HL-60 (cell line): ENCODE measurements at regions not wholly inside any gene's neighbourhood (a gene's known extent, or its start where the extent isn't known, plus 50 kb on each side); places are given as distances from the start of the nearest gene placed in this dataset.

Experiments
- DNase-seq, 2 experiments: peaks; one replicate each; pipeline ENCODE4 v3.0.0-alpha.2; 2010 to 2020; ENCODE audit warnings: low read depth in 1 of 2, low spot score in 1 of 2
- H3K27ac ChIP-seq: fragments of 250-450 bp; sonication (Bioruptor Pico); replicated peaks from 2 replicates; pipeline ENCODE4 v1.5.1; 2020; ENCODE audit warnings: mild to moderate bottlenecking, moderate library complexity
- H3K27me3 ChIP-seq: fragments of 250-450 bp; sonication (Bioruptor Pico); 2 replicates; pipeline ENCODE4 v1.5.1; 2021; ENCODE audit warnings: mild to moderate bottlenecking, moderate library complexity; ENCODE audit not compliant: insufficient read depth, poor library complexity, severe bottlenecking
- H3K4me3 ChIP-seq: replicated peaks from 2 replicates; pipeline ENCODE4 v1.5.1; 2011; ENCODE audit warnings: mild to moderate bottlenecking, control low read depth, low read length; ENCODE audit not compliant: insufficient read depth
- GABPA ChIP-seq: IDR thresholded peaks from 2 replicates; pipeline ENCODE4 v1.6.1; 2012; ENCODE audit warnings: low read depth
- POLR2AphosphoS5 ChIP-seq: IDR thresholded peaks from 2 replicates; pipeline ENCODE4 v1.6.1; 2012; ENCODE audit warnings: low read depth
- SPI1 ChIP-seq: IDR thresholded peaks from 2 replicates; pipeline ENCODE4 v1.6.1; 2012; ENCODE audit warnings: low read depth, mild to moderate bottlenecking, borderline replicate concordance
- TF ChIP-seq, protein P1 (sequence below): IDR thresholded peaks from 2 replicates; pipeline ENCODE4 v1.6.1; 2012; ENCODE audit warnings: low read depth; ENCODE audit not compliant: insufficient replicate concordance
- TF ChIP-seq, protein P2 (sequence below): IDR thresholded peaks from one replicate; pipeline ENCODE4 v1.5.1; 2011; ENCODE audit warnings: low read length, control low read depth, inconsistent platforms; ENCODE audit not compliant: insufficient read depth

DNA sequence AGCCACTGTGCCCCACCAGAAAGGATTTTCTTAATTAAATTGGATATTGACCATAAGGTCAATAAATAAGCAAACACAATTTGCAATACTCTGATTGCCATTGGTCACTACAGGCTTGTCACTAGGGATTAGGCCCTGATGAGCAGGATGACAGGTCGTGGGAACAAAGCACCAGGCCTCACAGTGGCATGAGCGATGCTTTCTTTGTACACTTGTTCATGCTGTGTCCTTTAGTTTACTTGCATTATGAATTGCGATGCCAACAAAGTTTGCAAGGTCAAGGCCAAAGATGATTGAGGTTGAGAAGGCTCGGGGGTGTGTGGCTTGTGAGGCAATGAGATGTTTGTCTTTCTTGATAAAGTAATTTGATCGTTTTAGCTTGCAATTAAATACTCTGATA, 136.0 kb downstream of the TTC8 start:
- Histone ChIP-seq H3K27ac (no peak overlapping the region), H3K4me3 (no peak overlapping the region), H3K27me3 (no peaks in the 10 kb centered on the region)
- no peak for DNase-seq
- TF ChIP-seq GABPA = no peak
- TF ChIP-seq, protein P1, sequence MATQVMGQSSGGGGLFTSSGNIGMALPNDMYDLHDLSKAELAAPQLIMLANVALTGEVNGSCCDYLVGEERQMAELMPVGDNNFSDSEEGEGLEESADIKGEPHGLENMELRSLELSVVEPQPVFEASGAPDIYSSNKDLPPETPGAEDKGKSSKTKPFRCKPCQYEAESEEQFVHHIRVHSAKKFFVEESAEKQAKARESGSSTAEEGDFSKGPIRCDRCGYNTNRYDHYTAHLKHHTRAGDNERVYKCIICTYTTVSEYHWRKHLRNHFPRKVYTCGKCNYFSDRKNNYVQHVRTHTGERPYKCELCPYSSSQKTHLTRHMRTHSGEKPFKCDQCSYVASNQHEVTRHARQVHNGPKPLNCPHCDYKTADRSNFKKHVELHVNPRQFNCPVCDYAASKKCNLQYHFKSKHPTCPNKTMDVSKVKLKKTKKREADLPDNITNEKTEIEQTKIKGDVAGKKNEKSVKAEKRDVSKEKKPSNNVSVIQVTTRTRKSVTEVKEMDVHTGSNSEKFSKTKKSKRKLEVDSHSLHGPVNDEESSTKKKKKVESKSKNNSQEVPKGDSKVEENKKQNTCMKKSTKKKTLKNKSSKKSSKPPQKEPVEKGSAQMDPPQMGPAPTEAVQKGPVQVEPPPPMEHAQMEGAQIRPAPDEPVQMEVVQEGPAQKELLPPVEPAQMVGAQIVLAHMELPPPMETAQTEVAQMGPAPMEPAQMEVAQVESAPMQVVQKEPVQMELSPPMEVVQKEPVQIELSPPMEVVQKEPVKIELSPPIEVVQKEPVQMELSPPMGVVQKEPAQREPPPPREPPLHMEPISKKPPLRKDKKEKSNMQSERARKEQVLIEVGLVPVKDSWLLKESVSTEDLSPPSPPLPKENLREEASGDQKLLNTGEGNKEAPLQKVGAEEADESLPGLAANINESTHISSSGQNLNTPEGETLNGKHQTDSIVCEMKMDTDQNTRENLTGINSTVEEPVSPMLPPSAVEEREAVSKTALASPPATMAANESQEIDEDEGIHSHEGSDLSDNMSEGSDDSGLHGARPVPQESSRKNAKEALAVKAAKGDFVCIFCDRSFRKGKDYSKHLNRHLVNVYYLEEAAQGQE = no peak
- TF ChIP-seq SPI1 = no peak
- TF ChIP-seq POLR2AphosphoS5 = no peak
- TF ChIP-seq, protein P2, sequence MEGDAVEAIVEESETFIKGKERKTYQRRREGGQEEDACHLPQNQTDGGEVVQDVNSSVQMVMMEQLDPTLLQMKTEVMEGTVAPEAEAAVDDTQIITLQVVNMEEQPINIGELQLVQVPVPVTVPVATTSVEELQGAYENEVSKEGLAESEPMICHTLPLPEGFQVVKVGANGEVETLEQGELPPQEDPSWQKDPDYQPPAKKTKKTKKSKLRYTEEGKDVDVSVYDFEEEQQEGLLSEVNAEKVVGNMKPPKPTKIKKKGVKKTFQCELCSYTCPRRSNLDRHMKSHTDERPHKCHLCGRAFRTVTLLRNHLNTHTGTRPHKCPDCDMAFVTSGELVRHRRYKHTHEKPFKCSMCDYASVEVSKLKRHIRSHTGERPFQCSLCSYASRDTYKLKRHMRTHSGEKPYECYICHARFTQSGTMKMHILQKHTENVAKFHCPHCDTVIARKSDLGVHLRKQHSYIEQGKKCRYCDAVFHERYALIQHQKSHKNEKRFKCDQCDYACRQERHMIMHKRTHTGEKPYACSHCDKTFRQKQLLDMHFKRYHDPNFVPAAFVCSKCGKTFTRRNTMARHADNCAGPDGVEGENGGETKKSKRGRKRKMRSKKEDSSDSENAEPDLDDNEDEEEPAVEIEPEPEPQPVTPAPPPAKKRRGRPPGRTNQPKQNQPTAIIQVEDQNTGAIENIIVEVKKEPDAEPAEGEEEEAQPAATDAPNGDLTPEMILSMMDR = no peak

DNA sequence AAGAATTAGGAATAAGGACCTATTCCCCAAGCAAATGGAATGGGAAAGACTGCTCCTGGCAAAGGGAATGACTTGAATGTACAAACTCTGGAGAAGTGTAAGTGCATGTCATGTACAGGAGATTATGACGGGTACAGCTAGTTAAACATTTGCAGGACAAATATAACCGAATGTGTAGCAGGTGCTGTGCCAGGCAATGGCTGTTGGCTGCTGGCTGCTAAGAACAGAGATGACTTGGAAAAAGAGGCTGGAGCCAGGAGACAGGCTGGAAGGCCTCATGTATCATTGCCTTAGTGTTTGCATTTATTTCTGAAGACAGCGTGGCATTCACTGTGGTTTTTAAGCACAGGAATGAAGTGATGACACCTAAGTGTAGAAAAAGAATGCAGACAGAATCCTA, 136.8 kb downstream of the TTC8 start:
- no peak for TF ChIP-seq SPI1
- TF ChIP-seq POLR2AphosphoS5 = no peak
- TF ChIP-seq, protein P2 = no peak
- DNase-seq = no peak
- no peak overlapping the region for H3K27ac ChIP-seq
- H3K4me3 ChIP-seq = no peak overlapping the region
- H3K27me3 ChIP-seq = no peaks in the 10 kb centered on the region

DNA sequence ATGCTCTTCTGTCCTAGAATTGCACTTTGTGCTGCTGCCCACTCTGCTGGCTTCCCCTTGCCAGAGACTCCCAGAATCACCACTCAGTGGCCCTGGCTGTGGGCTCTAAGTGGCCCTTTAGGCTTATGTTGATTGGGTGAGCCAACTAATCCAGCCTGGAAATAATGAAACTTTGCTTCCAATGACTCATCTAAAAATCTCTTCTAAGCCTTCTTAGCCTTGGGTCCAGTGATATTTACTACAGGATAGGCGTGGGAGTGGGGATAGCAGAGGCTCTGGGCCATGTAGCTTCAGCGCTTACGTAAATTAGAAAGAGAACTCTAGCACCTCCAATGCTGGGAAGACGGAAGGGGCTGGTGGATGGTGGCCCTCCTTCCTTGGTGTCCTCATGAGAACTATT, 137.9 kb downstream of the TTC8 start:
- no peak for TF ChIP-seq GABPA
- TF ChIP-seq SPI1 = no peak
- TF ChIP-seq, protein P1 = no peak
- no peak for TF ChIP-seq POLR2AphosphoS5
- TF ChIP-seq, protein P2 = no peak
- no peak overlapping the region for H3K4me3 ChIP-seq
- no peak for DNase-seq

DNA sequence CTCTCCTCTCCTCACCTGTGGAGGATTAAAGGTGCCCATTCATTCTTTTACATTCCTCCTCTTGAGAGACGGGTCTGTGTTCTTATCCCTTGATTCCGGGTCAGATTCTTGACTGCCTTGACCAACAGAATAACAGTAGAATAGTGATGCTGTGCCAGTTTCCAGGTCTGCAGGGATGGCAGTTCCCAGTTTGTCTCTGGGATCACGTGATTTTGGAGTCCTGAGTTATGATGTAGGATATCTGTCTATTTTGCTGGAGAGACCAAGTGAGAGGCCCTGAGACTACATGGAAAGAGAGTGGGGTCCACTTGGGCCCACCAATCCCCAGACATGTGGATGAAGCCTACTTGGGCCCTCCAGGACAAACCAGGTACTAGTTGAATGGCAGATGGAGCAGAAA, 142.8 kb downstream of the TTC8 start:
- DNase-seq = no peak
- no peak overlapping the region for H3K27ac ChIP-seq
- H3K4me3 ChIP-seq = no peak overlapping the region
- no peaks in the 10 kb centered on the region for H3K27me3 ChIP-seq
- TF ChIP-seq POLR2AphosphoS5 (no peak), SPI1 (no peak), GABPA (no peak)
- TF ChIP-seq, protein P1 = no peak
- TF ChIP-seq, protein P2 = no peak

More for the DNA sequence above, 137.9 kb downstream of the TTC8 start:
- H3K27me3 ChIP-seq = no peaks in the 10 kb centered on the region
- H3K27ac ChIP-seq = no peak overlapping the region
